ENCODE measurements at regions not wholly inside any gene's neighbourhood (a gene's known extent, or its start where the extent isn't known, plus 50 kb on each side); places are given as distances from the start of the nearest gene placed in this dataset.

DNA sequence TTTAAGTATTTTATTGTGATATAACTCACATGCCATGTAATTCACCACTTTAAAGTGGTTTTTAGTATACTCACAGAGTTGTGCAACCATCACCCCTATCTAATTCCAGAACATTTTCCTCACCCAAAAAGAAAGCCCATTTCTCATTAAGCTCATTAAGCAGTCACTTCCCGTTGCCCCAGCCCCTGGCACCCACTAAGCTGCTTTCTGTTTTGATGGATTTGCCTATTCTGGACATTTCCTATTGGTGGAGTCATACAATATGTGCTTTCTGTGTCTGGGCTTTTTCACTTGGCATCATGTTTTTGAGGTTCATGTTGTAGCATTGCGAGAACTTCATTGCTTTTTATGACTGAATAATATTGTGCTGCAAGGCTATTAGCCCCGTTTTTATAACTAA is 66.0 kb downstream of the ARL6IP4 start:
- no peaks in the 10 kb centered on the region for H3K36me3 Mint-ChIP-seq (ENCODE audit: unreplicated experiment)
- H3K27me3 Mint-ChIP-seq (ENCODE audit: unreplicated experiment), result no peaks in the 10 kb centered on the region
- H3K9me3 Mint-ChIP-seq (ENCODE audit: unreplicated experiment), result no peaks in the 10 kb centered on the region
- no peak for DNase-seq (ENCODE audit: extremely low spot score, unreplicated experiment)
- H3K4me1 Mint-ChIP-seq (ENCODE audit: unreplicated experiment), result peaks cover 11% of the 10 kb centered on the region
- H3K27ac Mint-ChIP-seq (ENCODE audit: unreplicated experiment), result no peak overlapping the region
- no peak overlapping the region for H3K4me3 Mint-ChIP-seq (ENCODE audit: unreplicated experiment)
- TF ChIP-seq, protein P1, sequence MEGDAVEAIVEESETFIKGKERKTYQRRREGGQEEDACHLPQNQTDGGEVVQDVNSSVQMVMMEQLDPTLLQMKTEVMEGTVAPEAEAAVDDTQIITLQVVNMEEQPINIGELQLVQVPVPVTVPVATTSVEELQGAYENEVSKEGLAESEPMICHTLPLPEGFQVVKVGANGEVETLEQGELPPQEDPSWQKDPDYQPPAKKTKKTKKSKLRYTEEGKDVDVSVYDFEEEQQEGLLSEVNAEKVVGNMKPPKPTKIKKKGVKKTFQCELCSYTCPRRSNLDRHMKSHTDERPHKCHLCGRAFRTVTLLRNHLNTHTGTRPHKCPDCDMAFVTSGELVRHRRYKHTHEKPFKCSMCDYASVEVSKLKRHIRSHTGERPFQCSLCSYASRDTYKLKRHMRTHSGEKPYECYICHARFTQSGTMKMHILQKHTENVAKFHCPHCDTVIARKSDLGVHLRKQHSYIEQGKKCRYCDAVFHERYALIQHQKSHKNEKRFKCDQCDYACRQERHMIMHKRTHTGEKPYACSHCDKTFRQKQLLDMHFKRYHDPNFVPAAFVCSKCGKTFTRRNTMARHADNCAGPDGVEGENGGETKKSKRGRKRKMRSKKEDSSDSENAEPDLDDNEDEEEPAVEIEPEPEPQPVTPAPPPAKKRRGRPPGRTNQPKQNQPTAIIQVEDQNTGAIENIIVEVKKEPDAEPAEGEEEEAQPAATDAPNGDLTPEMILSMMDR (IDR thresholded peaks at IDR 0.05), result no peak

DNA sequence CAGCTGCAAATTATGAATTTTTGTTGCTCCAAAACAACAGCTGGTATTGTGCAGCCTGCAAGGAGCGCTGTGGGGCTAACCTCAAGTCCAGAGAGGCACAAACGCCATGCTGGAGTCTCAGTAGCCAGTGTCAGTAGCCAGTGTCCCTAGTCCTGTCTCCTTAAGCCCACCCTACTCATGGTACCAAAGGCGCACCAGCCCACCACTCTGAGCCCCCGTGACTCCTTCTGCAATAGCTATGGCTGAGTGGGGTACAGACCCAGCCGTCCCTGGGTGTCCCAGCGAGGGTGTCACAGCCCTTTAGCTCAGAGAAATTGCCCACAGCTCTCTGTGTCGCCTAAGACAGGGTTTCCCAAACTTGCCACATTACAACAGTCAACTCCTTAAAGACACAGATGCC is 65.2 kb downstream of the ARL6IP4 start:
- Mint-ChIP-seq H3K27me3 (ENCODE audit: unreplicated experiment) (no peaks in the 10 kb centered on the region), H3K27ac (ENCODE audit: unreplicated experiment) (no peak overlapping the region), H3K4me1 (ENCODE audit: unreplicated experiment) (peaks cover 11% of the 10 kb centered on the region), H3K36me3 (ENCODE audit: unreplicated experiment) (no peaks in the 10 kb centered on the region), H3K4me3 (ENCODE audit: unreplicated experiment) (no peak overlapping the region), H3K9me3 (ENCODE audit: unreplicated experiment) (no peaks in the 10 kb centered on the region)
- DNase-seq (ENCODE audit: extremely low spot score, unreplicated experiment), result no peak
- TF ChIP-seq, protein P1 (IDR thresholded peaks at IDR 0.05), result no peak

DNA sequence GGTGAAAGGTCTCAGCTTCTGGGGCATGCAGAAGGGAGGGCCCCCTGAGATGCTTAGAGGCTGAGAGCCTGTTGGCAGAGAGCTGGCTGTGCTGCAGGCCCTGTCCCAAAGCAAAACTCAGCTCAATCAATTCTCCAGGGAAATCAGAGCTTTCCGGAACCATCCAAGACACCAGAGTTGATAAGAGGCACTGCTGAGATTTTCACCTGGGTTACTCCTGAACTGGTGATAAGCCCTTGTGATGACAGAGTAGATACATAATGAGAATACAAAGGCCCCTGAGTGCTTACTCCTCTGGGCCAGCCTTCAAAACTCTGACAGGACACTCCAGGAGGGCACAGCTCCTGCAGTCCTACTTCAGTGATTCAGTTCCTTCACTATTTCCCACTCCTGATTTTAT is 63.9 kb downstream of the ARL6IP4 start:
- no peaks in the 10 kb centered on the region for H3K36me3 Mint-ChIP-seq (ENCODE audit: unreplicated experiment)
- no peaks in the 10 kb centered on the region for H3K9me3 Mint-ChIP-seq (ENCODE audit: unreplicated experiment)
- no peak overlapping the region for H3K4me3 Mint-ChIP-seq (ENCODE audit: unreplicated experiment)
- no peak for DNase-seq (ENCODE audit: extremely low spot score, unreplicated experiment)
- no peaks in the 10 kb centered on the region for H3K27me3 Mint-ChIP-seq (ENCODE audit: unreplicated experiment)
- H3K4me1 Mint-ChIP-seq (ENCODE audit: unreplicated experiment), result peaks cover 11% of the 10 kb centered on the region
- no peak overlapping the region for H3K27ac Mint-ChIP-seq (ENCODE audit: unreplicated experiment)
- TF ChIP-seq, protein P1 (IDR thresholded peaks at IDR 0.05), result no peak

DNA sequence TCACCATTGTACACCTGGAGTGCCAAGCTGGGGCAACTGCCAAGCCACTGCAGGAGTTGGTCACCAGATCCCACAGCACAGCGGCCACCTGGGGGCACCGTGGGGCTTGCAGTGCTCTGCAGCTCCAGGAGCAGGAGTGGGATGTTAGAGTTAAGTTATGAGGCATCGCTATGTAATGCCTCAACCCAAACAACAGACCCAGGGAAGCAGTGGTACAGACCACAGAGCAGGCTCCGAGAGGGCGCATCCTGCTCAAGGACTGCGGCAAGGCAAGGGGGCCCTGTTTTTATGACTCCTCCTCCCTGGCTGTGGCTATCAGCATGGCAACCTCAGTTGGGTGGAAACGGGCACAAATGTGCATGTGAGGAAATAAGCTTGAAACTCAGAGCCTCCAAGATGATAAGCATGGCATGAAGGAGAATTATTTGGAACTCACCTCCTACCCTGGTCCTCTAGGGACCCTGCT is 63.1 kb downstream of the ARL6IP4 start:
- Mint-ChIP-seq H3K4me3 (ENCODE audit: unreplicated experiment) (no peak overlapping the region), H3K27ac (ENCODE audit: unreplicated experiment) (peak overlapping the region; percentile 38)

DNA sequence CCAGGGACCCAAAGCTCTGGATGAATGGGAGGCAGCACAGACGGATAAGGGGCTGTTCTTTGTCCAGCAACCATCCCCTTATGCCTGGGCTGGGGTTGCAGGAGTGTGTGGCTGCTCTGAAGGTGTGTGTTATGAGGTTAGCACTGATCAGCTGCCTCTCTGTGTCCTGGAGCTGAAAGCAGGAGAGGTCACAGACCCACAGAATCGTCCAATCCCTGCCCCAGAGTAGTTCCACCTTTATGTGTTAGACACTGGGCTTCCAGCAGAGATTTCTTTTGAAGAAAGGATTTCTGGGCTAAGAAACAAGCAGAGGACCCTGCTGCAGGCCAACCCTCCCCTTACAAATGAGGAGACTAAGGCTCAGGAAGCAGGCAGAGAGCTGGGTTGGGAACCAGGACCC is 62.4 kb downstream of the ARL6IP4 start:
- Mint-ChIP-seq H3K27me3 (ENCODE audit: unreplicated experiment) (no peaks in the 10 kb centered on the region), H3K36me3 (ENCODE audit: unreplicated experiment) (no peaks in the 10 kb centered on the region), H3K27ac (ENCODE audit: unreplicated experiment) (no peak overlapping the region), H3K4me3 (ENCODE audit: unreplicated experiment) (no peak overlapping the region), H3K4me1 (ENCODE audit: unreplicated experiment) (peaks cover 11% of the 10 kb centered on the region), H3K9me3 (ENCODE audit: unreplicated experiment) (no peaks in the 10 kb centered on the region)
- TF ChIP-seq, protein P1 (IDR thresholded peaks at IDR 0.05), result no peak
- no peak for DNase-seq (ENCODE audit: extremely low spot score, unreplicated experiment)

More for the DNA sequence above, 63.1 kb downstream of the ARL6IP4 start:
- TF ChIP-seq, protein P1 (IDR thresholded peaks at IDR 0.05), result peak; percentile 87
- no peaks in the 10 kb centered on the region for H3K27me3 Mint-ChIP-seq (ENCODE audit: unreplicated experiment)
- H3K9me3 Mint-ChIP-seq (ENCODE audit: unreplicated experiment), result no peaks in the 10 kb centered on the region
- peaks cover 11% of the 10 kb centered on the region for H3K4me1 Mint-ChIP-seq (ENCODE audit: unreplicated experiment)
- no peaks in the 10 kb centered on the region for H3K36me3 Mint-ChIP-seq (ENCODE audit: unreplicated experiment)
- peak; percentile 91 for DNase-seq (ENCODE audit: extremely low spot score, unreplicated experiment)
